HCT116 (cell line): ENCODE measurements at regions not wholly inside any gene's neighbourhood (a gene's known extent, or its start where the extent isn't known, plus 50 kb on each side); places are given as distances from the start of the nearest gene placed in this dataset.

Source experiments
- ATAC-seq: fragments of 200-7000 bp; cut with Tn5 transposase; 2 replicates; pipeline ENCODE4 v1.9.1; 2020; ENCODE audit warnings: mild to moderate bottlenecking, moderate library complexity
- BruUV-seq: library from RNA; stranded (reverse); fragments of 400-500 nt; replicated peaks from 2 replicates; lab custom pipeline; 2021; lab: Mats Ljungman, UMichigan
- CTCF ChIA-PET: fragments of 300-600 bp; sonication (Branson Sonifier 250); formaldehyde crosslinking; loops from one replicate; lab custom pipeline; 2021; ENCODE audit warnings: antibody characterized with exemption; lab: Charles Lee
- POLR2A ChIA-PET: fragments of 300-600, 350-600 bp; sonication (Branson Sonifier 250); formaldehyde crosslinking; loops from one replicate; lab custom pipeline; 2021; ENCODE audit warnings: antibody characterized with exemption; lab: Charles Lee
- RAD21 ChIA-PET, 2 experiments: fragments of 300-600 bp; sonication (Branson Sonifier 250); formaldehyde crosslinking; loops; one replicate each; lab custom pipeline; 2023; ENCODE audit warnings: low total read pairs in 2 of 2; ENCODE audit not compliant: uncharacterized antibody in 2 of 2, unreplicated experiment in 2 of 2, low non-redundant PET in 1 of 2; lab: Charles Lee
- DNase-seq: peaks from one replicate; pipeline ENCODE4 v3.0.0-alpha.2; 2010; ENCODE audit warnings: low read depth, low spot score
- H2AFZ ChIP-seq: fragments of 200-600 bp; shearing (Covaris generic), sonication (generic); 2 replicates; pipeline ENCODE4 v1.6.1; 2017; ENCODE audit warnings: low read depth, mixed run types, mixed read lengths, antibody characterized with exemption, low read length; ENCODE audit not compliant: poor library complexity, severe bottlenecking
- H3K27ac ChIP-seq: 2 replicates; pipeline ENCODE4 v1.5.1; 2012; ENCODE audit warnings: low read depth, low read length
- H3K27me3 ChIP-seq: fragments of 200-600 bp; sonication (generic); 2 replicates; pipeline ENCODE4 v1.6.1; 2016; ENCODE audit warnings: mixed run types, low read length, mixed read lengths; ENCODE audit not compliant: insufficient read depth
- H3K36me3 ChIP-seq, 2 experiments: fragments of 200-500 bp in 1 of 2; fragments of 200-600 bp in 1 of 2; sonication (Bioruptor generic) in 1 of 2; sonication (generic) in 1 of 2; 2 replicates each; pipeline versions ENCODE4 v1.5.1 to v1.6.1; 2014 to 2016; ENCODE audit warnings: low read length in 2 of 2, inconsistent platforms in 1 of 2, mixed read lengths in 1 of 2, mixed run types in 1 of 2; ENCODE audit not compliant: insufficient read depth in 2 of 2, control insufficient read depth in 1 of 2
- H3K4me1 ChIP-seq, 2 experiments: fragments of 200-600 bp in 1 of 2; sonication (generic) in 1 of 2; 2 replicates each; pipeline versions ENCODE4 v1.5.1 to v1.6.1; 2012 to 2017; ENCODE audit warnings: low read length in 2 of 2, inconsistent platforms in 1 of 2, mild to moderate bottlenecking in 1 of 2, mixed read lengths in 1 of 2, mixed run types in 1 of 2, moderate library complexity in 1 of 2; ENCODE audit not compliant: insufficient read depth in 2 of 2, control insufficient read depth in 1 of 2
- H3K4me2 ChIP-seq: fragments of 200-600 bp; sonication (generic); 2 replicates; pipeline ENCODE4 v1.6.1; 2017; ENCODE audit warnings: mixed run types, low read length, mixed read lengths
- H3K4me3 ChIP-seq, 2 experiments: fragments of 200-600 bp in 1 of 2; sonication (generic) in 1 of 2; replicated peaks in 1 of 2; 2 replicates each; pipeline ENCODE4 v1.5.1; 2011 to 2016; ENCODE audit warnings: low read length in 2 of 2, control low read depth in 1 of 2, low read depth in 1 of 2, mild to moderate bottlenecking in 1 of 2, mixed read lengths in 1 of 2, mixed run types in 1 of 2
- H3K79me2 ChIP-seq: fragments of 200-600 bp; sonication (generic); 2 replicates; pipeline ENCODE4 v1.6.1; 2017; ENCODE audit warnings: mild to moderate bottlenecking, mixed run types, low read length, moderate library complexity, mixed read lengths; ENCODE audit not compliant: insufficient read depth
- H3K9ac ChIP-seq: fragments of 200-600 bp; sonication (generic); 2 replicates; pipeline ENCODE4 v1.6.1; 2016; ENCODE audit warnings: low read length, mixed read lengths
- H3K9me2 ChIP-seq: fragments of 200-600 bp; sonication (generic), shearing (Covaris generic); 2 replicates; pipeline ENCODE4 v1.6.1; 2017; ENCODE audit warnings: mixed run types, mild to moderate bottlenecking, moderate library complexity; ENCODE audit not compliant: insufficient read depth
- H3K9me3 ChIP-seq, 2 experiments: fragments of 200-500 bp in 1 of 2; fragments of 200-600 bp in 1 of 2; sonication (Bioruptor generic) in 1 of 2; sonication (generic) in 1 of 2; 2 replicates each; pipeline ENCODE4 v1.6.1; 2014 to 2017; ENCODE audit warnings: low read length in 2 of 2, mixed read lengths in 2 of 2, inconsistent platforms in 1 of 2, low read depth in 1 of 2, mild to moderate bottlenecking in 1 of 2, mixed run types in 1 of 2, moderate library complexity in 1 of 2; ENCODE audit not compliant: control insufficient read depth in 1 of 2, insufficient read depth in 1 of 2
- H4K20me1 ChIP-seq: fragments of 200-600 bp; sonication (generic), shearing (Covaris generic); 2 replicates; pipeline ENCODE4 v1.6.1; 2017; ENCODE audit warnings: mixed run types, mild to moderate bottlenecking, moderate library complexity; ENCODE audit not compliant: insufficient read depth
- ATF3 ChIP-seq: IDR thresholded peaks from 2 replicates; pipeline ENCODE4 v1.6.1; 2012
- CBX3 ChIP-seq: IDR thresholded peaks from 2 replicates; pipeline ENCODE4 v1.6.1; 2012; ENCODE audit warnings: low read depth
- EGR1 ChIP-seq: IDR thresholded peaks from 2 replicates; pipeline ENCODE4 v1.6.1; 2012; ENCODE audit warnings: low read depth
- EZH2 ChIP-seq: fragments of 200-600 bp; sonication (generic); IDR thresholded peaks from 2 replicates; pipeline ENCODE4 v1.6.1; 2017; ENCODE audit warnings: antibody characterized with exemption, mixed run types
- EZH2phosphoT487 ChIP-seq: fragments of 200-600 bp; IDR thresholded peaks from 2 replicates; pipeline ENCODE4 v1.6.1; 2018; ENCODE audit warnings: antibody characterized with exemption, borderline replicate concordance
- POLR2A ChIP-seq: IDR thresholded peaks from 2 replicates; pipeline ENCODE4 v1.7.0; 2011; ENCODE audit warnings: borderline replicate concordance; ENCODE audit not compliant: insufficient read depth, insufficient read length; ENCODE audit errors: extremely low read depth
- POLR2AphosphoS5 ChIP-seq: IDR thresholded peaks from 2 replicates; pipeline ENCODE4 v1.6.1; 2011; ENCODE audit warnings: mild to moderate bottlenecking, low read depth, low read length, moderate library complexity
- REST ChIP-seq: IDR thresholded peaks from 2 replicates; pipeline ENCODE4 v1.6.1; 2012; ENCODE audit warnings: low read depth
- SP1 ChIP-seq: IDR thresholded peaks from 2 replicates; pipeline ENCODE4 v1.6.1; 2012; ENCODE audit warnings: low read depth
- ZBTB33 ChIP-seq: IDR thresholded peaks from 2 replicates; pipeline ENCODE4 v1.6.1; 2011; ENCODE audit warnings: mild to moderate bottlenecking, low read length, moderate library complexity; ENCODE audit not compliant: insufficient replicate concordance; ENCODE audit errors: extremely low read depth
- ZNF274 ChIP-seq: fragments of 200-500 bp; sonication (Bioruptor generic); IDR thresholded peaks from 2 replicates; pipeline ENCODE4 v1.6.1; 2014; ENCODE audit warnings: mild to moderate bottlenecking, low read depth, low read length, inconsistent platforms
- intact Hi-C: fragments of 100-400 bp; cut with micrococcal nuclease; formaldehyde crosslinking; loops from 2 replicates; pipeline ENCODE4 v1.10.0; 2022

GRCh38 chr5:163947848-163948666 lies 442.6 kb downstream of the MAT2B start:
- no peaks in the 10 kb centered on the region for H3K79me2 ChIP-seq
- ChIA-PET RAD21 (no interaction called here), POLR2A (no interaction called here), CTCF (no interaction called here)
- peaks cover 2 to 8% of the 10 kb centered on the region in 2 experiments; a peak in 1 of 4 replicates for H3K9me3 ChIP-seq
- no peak overlapping the region for H3K27ac ChIP-seq
- H3K4me1 ChIP-seq, result no peaks in the 10 kb centered on the region
- no peaks in the 10 kb centered on the region for H3K36me3 ChIP-seq
- no peak for DNase-seq
- no peak for ATAC-seq
- H3K27me3 ChIP-seq, result no peaks in the 10 kb centered on the region
- no peak overlapping the region for H3K4me2 ChIP-seq
- no TSS peak for BruUV-seq
- no peaks in the 10 kb centered on the region for H3K9me2 ChIP-seq
- no peak overlapping the region for H3K9ac ChIP-seq
- no peak overlapping the region for H2AFZ ChIP-seq
- no peaks in the 10 kb centered on the region for H4K20me1 ChIP-seq
- no peak overlapping the region for H3K4me3 ChIP-seq
- TF ChIP-seq CBX3, result no peak
- TF ChIP-seq EZH2phosphoT487, result no peak
- TF ChIP-seq ZBTB33, result no peak
- no peak for TF ChIP-seq SP1
- intact Hi-C loops, result no loop called here

GRCh38 chr5:163950248-163950647 lies 444.8 kb downstream of the MAT2B start:
- H3K79me2 ChIP-seq, result no peaks in the 10 kb centered on the region
- DNase-seq (no peak), ATAC-seq (no peak)
- H3K9me2 ChIP-seq, result no peaks in the 10 kb centered on the region
- no peaks in the 10 kb centered on the region for H3K27me3 ChIP-seq
- H3K4me1 ChIP-seq, result no peaks in the 10 kb centered on the region
- H2AFZ ChIP-seq, result no peak overlapping the region
- H3K4me3 ChIP-seq, result no peak overlapping the region
- intact Hi-C loops, result no loop called here
- BruUV-seq, result no TSS peak
- ChIA-PET RAD21 (no interaction called here), POLR2A (no interaction called here), CTCF (no interaction called here)
- no peaks in the 10 kb centered on the region for H4K20me1 ChIP-seq
- H3K9ac ChIP-seq, result no peak overlapping the region
- no peak overlapping the region for H3K27ac ChIP-seq
- no peak overlapping the region for H3K4me2 ChIP-seq
- no peaks in the 10 kb centered on the region for H3K36me3 ChIP-seq
- peaks cover 8% of the 10 kb centered on the region in 2 experiments; a peak in 1 of 4 replicates for H3K9me3 ChIP-seq
- TF ChIP-seq ZNF274, result no peak
- no peak for TF ChIP-seq POLR2AphosphoS5
- no peak for TF ChIP-seq ATF3
- TF ChIP-seq SP1, result no peak
- no peak for TF ChIP-seq EGR1
- TF ChIP-seq POLR2A, result no peak
- TF ChIP-seq EZH2, result no peak
- no peak for TF ChIP-seq CBX3
- TF ChIP-seq EZH2phosphoT487, result no peak
- no peak for TF ChIP-seq REST
